Activated CD4-positive, alpha-beta T cell treated with anti-CD3 and anti-CD28 coated beads, Interleukin-2, amount 10 ng/mL, durations not matched to agents 24 days and 14 days (primary cell): ENCODE measurements at regions not wholly inside any gene's neighbourhood (a gene's known extent, or its start where the extent isn't known, plus 50 kb on each side); places are given as distances from the start of the nearest gene placed in this dataset.

ENCODE experiments used
- DNase-seq: peaks from one replicate; pipeline ENCODE4 v3.0.0; 2022
- H3K27ac Mint-ChIP-seq: one replicate; pipeline ENCODE4 v1.8.0; 2022; ENCODE audit warnings: mild to moderate bottlenecking, mixed read lengths
- H3K27me3 Mint-ChIP-seq: one replicate; pipeline ENCODE4 v1.8.0; 2022; ENCODE audit warnings: mixed read lengths
- H3K36me3 Mint-ChIP-seq: one replicate; pipeline ENCODE4 v1.8.0; 2022; ENCODE audit warnings: low read depth, mild to moderate bottlenecking, mixed read lengths
- H3K4me1 Mint-ChIP-seq: one replicate; pipeline ENCODE4 v1.8.0; 2021; ENCODE audit warnings: mixed read lengths
- H3K4me3 Mint-ChIP-seq: one replicate; pipeline ENCODE4 v1.8.0; 2022; ENCODE audit warnings: mild to moderate bottlenecking, moderate library complexity, mixed read lengths
- H3K9me3 Mint-ChIP-seq: one replicate; pipeline ENCODE4 v1.8.0; 2021; ENCODE audit warnings: mixed read lengths
- intact Hi-C: fragments of 100-400 bp; cut with micrococcal nuclease; formaldehyde crosslinking; loops from one replicate; pipeline ENCODE4 v1.15.1; 2023

DNA sequence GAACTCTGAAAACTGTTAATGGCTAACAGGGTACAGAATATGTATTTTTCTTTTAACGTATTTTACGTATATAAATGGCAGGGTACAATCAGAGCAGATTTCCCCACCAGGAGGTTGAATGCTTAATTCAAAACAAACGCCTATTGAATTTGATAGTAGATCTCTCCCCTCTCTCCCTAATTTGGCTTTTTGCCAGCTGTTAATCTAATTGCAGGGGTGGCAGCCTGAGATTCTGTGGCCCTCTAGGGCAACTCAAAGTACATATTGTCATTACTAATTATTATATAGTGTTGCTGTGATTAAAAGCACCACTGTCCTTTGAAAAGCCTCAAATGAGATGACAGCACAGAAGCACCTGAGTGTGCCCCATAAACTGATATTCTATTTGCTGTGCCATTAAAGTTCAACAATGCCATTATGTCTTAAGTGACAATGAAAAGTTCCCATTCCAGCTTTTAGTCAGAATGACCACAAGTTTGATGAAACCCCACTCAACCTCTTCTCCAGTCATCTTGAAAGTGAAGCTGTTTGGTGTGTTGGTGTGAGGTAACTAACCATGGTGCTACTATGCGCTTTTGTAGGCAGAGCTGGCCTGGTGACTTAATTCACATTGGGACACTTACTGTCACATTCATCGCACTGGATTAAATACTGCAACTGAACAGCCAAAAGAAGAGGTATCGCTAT lies 351.4 kb downstream of the KCNRG start:
- peak; percentile 84 for DNase-seq
- intact Hi-C loops, result loop anchor here (1.0 to 5.0 kb wide), 13 partner anchors 62 to 869 kb away; partner anchors contain the start of genes PHF11 and TRIM13
- peak overlapping the region; percentile 68 for H3K4me3 Mint-ChIP-seq
- H3K36me3 Mint-ChIP-seq, result no peaks in the 10 kb centered on the region
- peaks cover 47% of the 10 kb centered on the region for H3K27me3 Mint-ChIP-seq
- H3K9me3 Mint-ChIP-seq, result peaks cover 13% of the 10 kb centered on the region
- H3K4me1 Mint-ChIP-seq, result peaks cover 34% of the 10 kb centered on the region
- H3K27ac Mint-ChIP-seq, result peak overlapping the region; percentile 84

DNA sequence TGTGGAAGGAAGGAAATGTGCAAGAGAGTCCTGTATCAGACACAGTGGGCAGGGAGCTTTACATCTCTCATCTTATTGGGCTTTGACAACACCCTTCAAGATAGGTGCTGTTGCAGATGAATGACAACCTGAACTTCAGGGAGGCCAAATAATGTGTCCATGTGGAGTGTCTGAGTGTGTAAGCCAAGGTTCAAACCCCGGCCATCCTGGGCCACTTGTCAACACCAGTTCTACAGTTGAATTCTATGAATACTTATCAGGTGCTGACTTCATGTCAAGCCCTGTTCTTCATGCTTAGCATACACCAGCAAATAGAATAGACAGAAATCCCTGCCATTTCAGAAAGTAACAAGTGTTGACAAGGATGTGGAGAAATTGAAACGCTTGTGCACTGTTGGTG lies 354.4 kb downstream of the KCNRG start:
- H3K4me1 Mint-ChIP-seq, result peaks cover 30% of the 10 kb centered on the region
- H3K27me3 Mint-ChIP-seq, result peaks cover 53% of the 10 kb centered on the region
- intact Hi-C loops, result loop anchor here (5.0 kb wide), 2 partner anchors 158 to 872 kb away; partner anchors contain the start of gene PHF11
- H3K36me3 Mint-ChIP-seq, result no peaks in the 10 kb centered on the region
- H3K27ac Mint-ChIP-seq, result no peak overlapping the region
- H3K9me3 Mint-ChIP-seq, result peaks cover 13% of the 10 kb centered on the region
- DNase-seq, result no peak
- no peak overlapping the region for H3K4me3 Mint-ChIP-seq

DNA sequence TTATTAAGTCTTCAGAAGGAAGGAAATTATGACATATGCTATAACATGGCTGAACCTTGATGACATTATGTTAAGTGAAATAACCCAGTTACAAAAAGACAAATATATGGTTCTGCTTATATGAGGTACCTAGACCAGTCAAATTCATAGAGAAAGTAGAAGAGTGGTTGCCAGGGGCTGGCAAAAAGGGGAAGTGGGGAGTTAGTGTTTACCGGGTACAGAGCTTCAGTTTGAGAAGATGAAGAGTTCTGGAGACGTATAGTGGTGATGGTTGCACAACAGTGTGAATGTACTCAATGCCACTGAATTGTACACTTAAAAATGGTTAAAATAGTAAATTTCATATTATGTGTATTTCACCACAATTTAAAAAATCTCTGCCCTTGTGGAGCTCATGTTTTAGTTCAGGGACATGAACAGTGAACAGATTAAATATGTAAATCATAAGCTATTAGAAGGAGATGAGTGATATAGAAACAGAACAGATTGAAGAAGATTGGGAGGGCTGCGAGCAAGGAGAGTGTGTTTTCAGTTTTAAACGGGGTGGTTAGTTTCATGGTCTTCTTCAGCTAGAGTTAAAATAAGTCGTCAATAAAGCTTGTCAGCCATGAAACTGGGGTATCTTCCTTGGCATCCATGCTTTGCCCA lies 355.2 kb downstream of the KCNRG start:
- peaks cover 13% of the 10 kb centered on the region for H3K9me3 Mint-ChIP-seq
- H3K27ac Mint-ChIP-seq, result no peak overlapping the region
- H3K4me3 Mint-ChIP-seq, result no peak overlapping the region
- peaks cover 22% of the 10 kb centered on the region for H3K4me1 Mint-ChIP-seq
- H3K36me3 Mint-ChIP-seq, result no peaks in the 10 kb centered on the region
- intact Hi-C loops, result no loop called here
- peaks cover 52% of the 10 kb centered on the region for H3K27me3 Mint-ChIP-seq
- no peak for DNase-seq

DNA sequence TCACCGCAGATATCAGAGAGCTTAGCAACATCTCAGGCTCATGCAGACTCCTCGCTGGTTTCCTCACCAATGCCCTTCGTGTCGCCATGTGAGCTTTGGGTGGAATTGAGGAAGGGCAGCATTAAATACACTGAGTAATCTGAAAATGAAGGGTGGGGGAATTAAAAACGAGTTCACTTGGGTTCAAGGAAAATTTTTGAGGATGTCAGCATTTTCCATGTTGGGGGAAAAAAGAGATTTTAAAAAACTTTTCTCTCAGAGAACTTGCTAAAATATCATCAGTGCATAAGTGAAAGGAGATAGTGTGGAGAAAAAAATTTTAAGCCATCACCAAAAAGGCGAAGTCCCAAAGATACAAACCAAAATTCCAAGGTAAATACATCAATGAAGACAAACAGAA lies 359.3 kb downstream of the KCNRG start:
- peaks cover 62% of the 10 kb centered on the region for H3K27me3 Mint-ChIP-seq
- H3K4me1 Mint-ChIP-seq, result peaks cover 6% of the 10 kb centered on the region
- intact Hi-C loops, result no loop called here
- peaks cover 10% of the 10 kb centered on the region for H3K9me3 Mint-ChIP-seq
- no peak overlapping the region for H3K4me3 Mint-ChIP-seq
- no peaks in the 10 kb centered on the region for H3K36me3 Mint-ChIP-seq
- no peak for DNase-seq
- no peak overlapping the region for H3K27ac Mint-ChIP-seq

DNA sequence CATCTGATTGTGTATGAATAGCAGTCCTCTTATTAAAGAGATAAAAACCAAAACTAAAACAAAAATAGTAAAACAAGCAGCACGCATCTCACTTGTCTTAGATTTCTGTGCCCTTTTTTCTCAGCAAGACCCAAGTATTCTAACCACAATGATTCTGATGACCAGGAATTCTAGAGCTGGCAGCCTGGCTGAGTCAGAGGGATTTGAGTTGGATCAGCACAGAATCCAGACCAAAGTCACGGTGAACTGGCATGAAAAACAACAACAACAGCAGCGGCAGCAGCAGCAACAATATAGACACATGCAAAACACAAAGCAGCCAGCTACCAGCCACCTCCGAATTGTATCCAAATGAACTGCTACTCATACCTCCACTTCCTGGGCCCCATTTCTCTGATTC lies 360.5 kb downstream of the KCNRG start:
- no peak for DNase-seq
- H3K9me3 Mint-ChIP-seq, result peaks cover 13% of the 10 kb centered on the region
- H3K36me3 Mint-ChIP-seq, result peaks cover 2% of the 10 kb centered on the region
- intact Hi-C loops, result no loop called here
- H3K4me1 Mint-ChIP-seq, result peaks cover 4% of the 10 kb centered on the region
- no peak overlapping the region for H3K4me3 Mint-ChIP-seq
- no peak overlapping the region for H3K27ac Mint-ChIP-seq
- peaks cover 51% of the 10 kb centered on the region for H3K27me3 Mint-ChIP-seq

DNA sequence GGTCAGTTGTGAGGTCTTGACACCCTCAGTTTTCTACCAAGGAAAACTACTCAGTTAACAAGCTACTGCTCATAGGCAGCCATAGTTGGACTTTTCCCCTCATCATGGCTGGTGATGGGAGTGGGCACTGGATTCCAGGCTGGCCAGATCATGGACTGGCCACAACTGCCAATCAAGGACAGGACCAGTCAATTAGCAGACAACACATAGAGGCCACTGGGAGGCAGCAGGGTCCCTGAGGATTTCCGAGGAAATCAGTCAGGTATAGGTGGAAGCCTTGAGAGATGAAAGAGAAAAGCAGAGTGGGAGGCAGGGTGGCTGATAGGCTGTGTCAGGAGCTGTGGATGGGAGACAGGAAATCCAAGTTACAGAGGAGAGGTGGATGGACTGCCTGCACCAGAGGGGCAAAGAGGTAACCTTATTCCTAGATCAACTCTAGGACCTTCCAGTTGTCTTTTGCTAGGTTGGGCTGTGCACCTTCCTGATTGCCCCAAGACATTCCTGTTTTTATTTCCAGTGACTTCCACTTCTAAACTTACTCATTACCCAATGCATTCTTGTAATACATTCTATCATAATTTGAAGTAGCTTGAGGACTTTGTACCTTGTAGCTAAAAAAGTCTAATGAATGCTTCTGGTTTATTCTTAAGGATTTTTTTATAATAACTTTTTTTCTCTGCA lies 361.8 kb downstream of the KCNRG start:
- Mint-ChIP-seq H3K27me3 (peaks cover 42% of the 10 kb centered on the region), H3K4me1 (peaks cover 4% of the 10 kb centered on the region), H3K9me3 (peaks cover 13% of the 10 kb centered on the region), H3K27ac (no peak overlapping the region), H3K4me3 (no peak overlapping the region), H3K36me3 (peaks cover 2% of the 10 kb centered on the region)
- intact Hi-C loops, result no loop called here
- no peak for DNase-seq

DNA sequence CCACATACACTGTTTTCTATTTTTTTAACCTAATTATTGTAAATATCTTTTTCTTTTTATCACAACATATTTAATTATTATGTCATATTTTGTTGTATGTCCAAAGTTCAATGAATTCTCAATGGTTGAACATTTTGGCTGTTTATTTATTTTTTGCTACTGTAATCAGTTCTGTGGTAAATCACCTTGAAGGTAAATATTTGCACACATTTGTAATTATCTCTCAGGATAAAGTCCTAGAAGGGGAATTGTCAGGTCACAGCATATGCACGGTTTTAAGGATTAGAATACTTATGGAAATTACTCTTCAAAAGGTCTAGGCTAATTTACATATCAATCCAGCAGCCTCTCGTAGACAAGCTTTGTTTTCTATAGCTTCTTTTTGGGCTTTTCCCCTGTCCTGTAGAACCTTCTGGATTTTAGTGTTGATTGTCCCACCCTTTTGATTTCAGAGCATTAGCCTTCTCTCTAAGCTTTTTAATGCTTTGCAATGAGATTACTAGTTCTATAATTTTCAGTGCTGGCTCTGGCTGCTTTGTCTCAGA lies 362.6 kb downstream of the KCNRG start:
- H3K4me1 Mint-ChIP-seq, result peaks cover 4% of the 10 kb centered on the region
- no peak overlapping the region for H3K27ac Mint-ChIP-seq
- intact Hi-C loops, result no loop called here
- peaks cover 17% of the 10 kb centered on the region for H3K9me3 Mint-ChIP-seq
- peaks cover 2% of the 10 kb centered on the region for H3K36me3 Mint-ChIP-seq
- peaks cover 40% of the 10 kb centered on the region for H3K27me3 Mint-ChIP-seq
- no peak overlapping the region for H3K4me3 Mint-ChIP-seq
- no peak for DNase-seq

DNA sequence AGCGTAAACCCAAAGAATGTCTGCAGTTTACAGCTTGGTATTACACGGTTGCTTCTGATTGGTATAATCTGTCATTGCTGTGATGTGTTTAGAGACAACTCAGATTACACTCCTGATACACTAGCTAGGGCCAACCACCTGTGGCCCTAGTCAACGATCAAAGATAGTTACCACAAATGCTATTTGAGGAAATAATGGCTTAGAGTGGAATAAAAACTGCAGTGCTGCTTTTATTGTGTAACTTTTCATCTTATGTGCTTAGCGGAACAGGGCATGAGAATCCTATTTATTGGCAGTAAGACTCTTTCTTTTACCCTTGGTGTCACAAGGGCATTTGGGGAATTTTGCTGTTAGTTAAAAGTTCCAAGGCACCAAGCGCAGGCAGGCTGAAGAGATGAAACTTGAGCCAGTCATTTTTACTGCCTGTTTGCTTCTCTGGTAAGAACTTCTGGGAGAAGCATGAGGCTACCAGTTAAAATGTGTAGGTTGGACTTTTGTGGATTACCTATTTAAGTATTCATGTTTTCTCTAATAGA lies 363.3 kb downstream of the KCNRG start:
- Mint-ChIP-seq H3K9me3 (peaks cover 17% of the 10 kb centered on the region), H3K27ac (no peak overlapping the region), H3K36me3 (peaks cover 2% of the 10 kb centered on the region), H3K27me3 (peaks cover 38% of the 10 kb centered on the region), H3K4me1 (peaks cover 4% of the 10 kb centered on the region), H3K4me3 (no peak overlapping the region)
- no peak for DNase-seq
- intact Hi-C loops, result no loop called here

DNA sequence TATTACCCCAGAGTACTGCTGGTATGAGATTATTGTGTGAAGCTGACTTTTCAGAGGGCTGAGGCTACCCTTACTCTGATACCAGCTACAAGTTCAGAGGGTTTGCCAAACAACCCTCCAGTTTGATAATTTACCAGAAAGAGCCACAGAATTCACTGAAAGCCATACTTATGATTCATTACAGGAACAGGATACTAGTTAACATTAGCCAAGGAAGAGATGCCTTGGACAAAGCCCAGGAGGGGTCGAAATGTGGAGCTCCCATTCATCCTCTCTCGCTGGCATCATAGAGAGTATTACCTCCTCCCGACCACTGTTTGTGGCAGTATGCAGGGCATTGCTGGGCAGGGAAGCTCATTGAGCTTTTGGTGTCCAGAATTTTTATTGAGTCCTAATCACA lies 364.3 kb downstream of the KCNRG start:
- intact Hi-C loops, result no loop called here
- no peak overlapping the region for H3K27ac Mint-ChIP-seq
- no peak overlapping the region for H3K4me3 Mint-ChIP-seq
- peaks cover 35% of the 10 kb centered on the region for H3K27me3 Mint-ChIP-seq
- peaks cover 20% of the 10 kb centered on the region for H3K9me3 Mint-ChIP-seq
- H3K36me3 Mint-ChIP-seq, result peaks cover 2% of the 10 kb centered on the region
- no peak for DNase-seq
- peaks cover 5% of the 10 kb centered on the region for H3K4me1 Mint-ChIP-seq

DNA sequence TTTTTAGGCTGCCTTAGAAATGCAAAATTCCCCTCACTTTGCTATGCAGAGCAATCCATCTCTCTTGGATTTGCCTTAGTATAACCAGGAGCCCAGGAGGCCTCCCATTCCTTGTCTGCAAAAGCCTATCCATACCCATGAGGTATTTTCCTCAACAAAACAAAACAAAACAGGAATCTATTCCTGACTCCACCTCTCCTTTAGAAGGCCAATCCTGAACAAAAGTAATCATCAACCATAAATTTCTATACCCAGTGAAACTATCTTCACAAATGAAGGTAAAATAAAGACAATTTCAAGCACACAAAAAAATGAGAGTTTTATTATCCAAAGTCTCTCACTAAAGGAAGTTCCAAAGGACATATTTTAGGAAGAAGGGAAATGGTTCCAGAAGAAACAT lies 365.7 kb downstream of the KCNRG start:
- H3K27ac Mint-ChIP-seq, result no peak overlapping the region
- H3K9me3 Mint-ChIP-seq, result peaks cover 20% of the 10 kb centered on the region
- peaks cover 2% of the 10 kb centered on the region for H3K36me3 Mint-ChIP-seq
- no peak overlapping the region for H3K4me3 Mint-ChIP-seq
- intact Hi-C loops, result no loop called here
- DNase-seq, result no peak
- H3K4me1 Mint-ChIP-seq, result peaks cover 5% of the 10 kb centered on the region
- H3K27me3 Mint-ChIP-seq, result peaks cover 32% of the 10 kb centered on the region

DNA sequence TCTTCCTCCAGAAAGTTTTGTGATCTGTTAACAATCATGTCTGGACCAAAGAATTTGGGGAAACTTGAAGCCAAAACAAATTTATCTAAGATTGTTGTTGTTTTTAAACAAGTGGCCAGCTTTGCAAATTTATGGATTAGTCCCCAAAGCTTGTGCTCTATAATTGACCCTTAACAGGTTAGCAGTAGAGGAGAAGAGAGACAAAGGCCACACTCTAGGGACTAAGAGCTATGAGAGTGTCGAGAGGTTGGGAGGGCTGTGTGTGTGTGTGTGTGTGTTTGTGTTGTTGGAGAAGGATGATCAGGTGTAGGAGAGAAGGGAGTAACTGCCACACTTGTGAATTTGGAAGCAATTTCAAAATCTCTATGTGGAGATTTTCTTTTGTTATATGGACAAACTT lies 367.3 kb downstream of the KCNRG start:
- H3K27ac Mint-ChIP-seq, result no peak overlapping the region
- intact Hi-C loops, result no loop called here

DNA sequence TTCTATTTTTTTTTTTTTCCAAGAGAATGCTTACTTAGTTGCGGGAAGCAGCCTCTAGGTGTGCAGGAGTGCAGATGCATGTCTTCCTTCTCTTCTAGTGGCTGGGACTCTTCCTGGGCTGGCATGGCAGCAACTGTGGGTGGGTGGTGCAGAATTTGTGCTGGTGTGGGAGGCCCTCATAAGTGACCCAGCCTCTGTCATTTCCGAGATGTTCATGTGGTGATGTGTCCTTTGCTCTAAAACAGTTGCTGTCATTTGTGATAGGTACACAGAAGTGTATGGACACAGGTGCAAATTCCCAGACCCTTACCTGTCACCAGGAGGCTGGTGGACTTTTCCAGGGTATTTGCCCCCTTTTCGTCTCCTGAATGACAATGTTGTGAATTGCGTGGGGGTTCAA lies 367.7 kb downstream of the KCNRG start:
- peaks cover 2% of the 10 kb centered on the region for H3K36me3 Mint-ChIP-seq
- H3K4me1 Mint-ChIP-seq, result peaks cover 4% of the 10 kb centered on the region
- no peak for DNase-seq
- H3K27ac Mint-ChIP-seq, result no peak overlapping the region
- intact Hi-C loops, result no loop called here
- no peak overlapping the region for H3K4me3 Mint-ChIP-seq
- H3K27me3 Mint-ChIP-seq, result peaks cover 25% of the 10 kb centered on the region
- H3K9me3 Mint-ChIP-seq, result peaks cover 20% of the 10 kb centered on the region

More for the DNA sequence above, 367.3 kb downstream of the KCNRG start:
- Mint-ChIP-seq H3K4me3 (no peak overlapping the region), H3K27me3 (peaks cover 26% of the 10 kb centered on the region), H3K36me3 (peaks cover 2% of the 10 kb centered on the region), H3K9me3 (peaks cover 20% of the 10 kb centered on the region), H3K4me1 (peaks cover 4% of the 10 kb centered on the region)
- DNase-seq, result no peak

DNA sequence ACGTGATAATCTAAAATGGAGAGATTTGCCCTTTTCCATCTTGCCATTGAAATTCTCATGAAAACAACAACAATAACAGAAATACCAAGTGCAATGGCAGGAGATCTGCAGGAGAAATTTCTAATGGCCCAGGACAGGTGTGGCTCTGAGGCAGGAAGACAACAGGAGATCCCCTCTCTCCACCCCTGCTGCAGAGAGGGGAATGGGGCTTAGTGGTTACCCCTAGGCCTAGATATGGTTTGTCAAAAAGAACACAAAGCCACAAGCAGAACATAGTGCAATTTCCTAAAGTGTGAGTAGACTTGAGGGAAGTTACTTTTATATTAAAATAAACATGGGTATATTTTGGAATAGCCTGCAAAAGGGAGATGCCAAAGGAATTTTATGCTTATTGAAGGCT lies 369.5 kb downstream of the KCNRG start:
- no peak overlapping the region for H3K27ac Mint-ChIP-seq
- H3K27me3 Mint-ChIP-seq, result peaks cover 22% of the 10 kb centered on the region
- peaks cover 2% of the 10 kb centered on the region for H3K36me3 Mint-ChIP-seq
- no peak overlapping the region for H3K4me3 Mint-ChIP-seq
- intact Hi-C loops, result no loop called here
- H3K4me1 Mint-ChIP-seq, result peaks cover 2% of the 10 kb centered on the region
- no peak for DNase-seq
- H3K9me3 Mint-ChIP-seq, result peaks cover 20% of the 10 kb centered on the region
